Colon (tissue), 2 donors: ENCODE measurements at regions not wholly inside any gene's neighbourhood (a gene's known extent, or its start where the extent isn't known, plus 50 kb on each side); places are given as distances from the start of the nearest gene placed in this dataset.

Source experiments
- FAIRE-seq: peaks from 2 replicates; lab custom pipeline; 2012; peaks lifted over from hg19 to GRCh38; lab: Jason Lieb, UNC
- donor health status: control.
- donor health status: control.

DNA sequence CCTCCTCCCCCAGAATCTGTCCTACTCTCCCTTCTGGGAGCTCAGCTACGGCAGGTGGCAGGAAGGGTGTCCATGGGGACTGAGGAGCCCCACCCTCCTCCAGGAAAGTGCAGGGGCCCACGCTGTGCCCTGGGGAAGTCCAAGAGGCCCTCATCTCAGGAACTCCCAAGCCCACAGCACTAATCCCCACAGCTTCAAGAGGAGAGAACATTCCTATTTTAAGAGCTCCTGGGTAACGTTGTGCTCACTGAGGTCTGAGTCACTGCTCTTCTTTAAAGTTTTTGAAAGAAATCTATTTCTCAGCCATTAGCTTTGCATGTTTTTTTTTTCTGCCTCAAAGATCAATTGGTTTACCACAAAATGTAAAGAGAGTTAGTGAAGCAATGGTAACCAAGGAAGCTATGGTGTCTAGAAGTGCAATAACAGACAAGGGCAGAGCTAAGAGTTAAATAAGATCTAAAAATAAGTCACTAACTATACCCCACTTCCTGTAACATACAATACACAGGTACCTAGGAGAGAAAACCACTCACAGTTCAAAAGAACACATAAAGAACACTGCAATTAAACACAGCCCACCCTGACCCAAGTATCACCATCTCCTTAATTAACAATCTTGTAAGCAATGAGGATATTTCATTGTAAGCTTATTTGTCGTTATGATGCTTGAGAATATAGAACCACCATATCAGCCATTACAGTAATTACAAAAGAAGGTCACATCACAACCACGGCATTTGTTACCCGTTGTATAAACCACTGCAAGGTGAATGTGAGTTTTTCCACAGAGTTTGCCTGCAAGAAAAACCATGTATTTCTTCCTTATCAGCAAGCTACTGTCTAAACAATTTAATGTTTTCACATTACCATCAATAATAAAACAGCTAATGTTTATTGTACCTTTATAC is 382.3 kb upstream of the SLC30A5 start:
- no peak for FAIRE-seq

DNA sequence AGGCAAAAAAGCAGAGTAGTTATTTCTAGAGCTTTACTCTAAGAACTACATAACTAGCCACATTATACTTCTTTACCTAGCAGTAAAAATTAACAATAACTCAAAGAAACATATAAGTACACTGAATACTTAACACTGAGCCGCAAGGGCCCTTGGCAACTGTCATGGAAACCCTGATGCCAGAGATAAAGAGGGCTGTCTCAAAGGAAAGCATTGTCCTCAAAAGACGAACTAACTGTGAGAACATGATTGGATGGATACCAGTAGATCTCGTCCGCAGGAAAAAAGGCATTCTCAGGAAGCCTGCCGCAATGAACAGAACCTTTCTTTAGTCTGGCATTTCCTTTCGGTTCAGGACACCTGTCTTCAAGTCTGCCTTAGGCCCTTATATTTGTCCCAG is 379.0 kb upstream of the SLC30A5 start:
- FAIRE-seq, result no peak

DNA sequence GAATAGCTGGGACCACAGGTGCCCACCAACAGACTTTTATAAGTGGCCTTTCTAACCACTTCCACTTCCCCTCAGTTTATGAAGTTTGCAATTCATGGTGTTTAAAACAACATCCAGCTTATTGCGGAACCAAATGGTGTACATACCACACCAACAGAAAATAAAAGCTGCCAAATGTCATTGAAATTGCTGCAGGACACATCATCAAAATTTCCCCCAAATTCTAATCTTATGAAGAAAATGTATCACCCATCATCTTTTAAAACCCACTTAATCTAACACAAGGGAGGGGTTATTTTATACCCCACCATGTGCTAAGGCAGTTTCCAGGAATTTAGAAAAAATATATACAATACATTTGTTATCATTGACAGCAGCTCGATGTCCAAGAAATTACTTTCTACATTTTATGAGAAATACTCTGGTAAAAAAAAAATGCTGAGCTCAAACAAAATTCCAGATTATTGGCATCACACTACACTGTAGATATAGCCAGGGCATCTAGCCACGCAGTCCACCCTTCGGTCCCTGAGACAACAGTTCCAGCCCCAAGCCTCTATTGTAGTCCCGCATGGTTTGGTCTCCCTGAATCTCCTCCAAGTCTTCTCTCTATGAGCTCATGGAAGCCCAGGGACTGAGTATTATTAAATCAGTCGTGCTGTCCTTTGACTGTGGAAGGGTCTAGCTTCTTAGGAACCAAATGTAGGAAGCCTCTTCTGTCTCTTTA is 372.8 kb upstream of the SLC30A5 start:
- no peak for FAIRE-seq

DNA sequence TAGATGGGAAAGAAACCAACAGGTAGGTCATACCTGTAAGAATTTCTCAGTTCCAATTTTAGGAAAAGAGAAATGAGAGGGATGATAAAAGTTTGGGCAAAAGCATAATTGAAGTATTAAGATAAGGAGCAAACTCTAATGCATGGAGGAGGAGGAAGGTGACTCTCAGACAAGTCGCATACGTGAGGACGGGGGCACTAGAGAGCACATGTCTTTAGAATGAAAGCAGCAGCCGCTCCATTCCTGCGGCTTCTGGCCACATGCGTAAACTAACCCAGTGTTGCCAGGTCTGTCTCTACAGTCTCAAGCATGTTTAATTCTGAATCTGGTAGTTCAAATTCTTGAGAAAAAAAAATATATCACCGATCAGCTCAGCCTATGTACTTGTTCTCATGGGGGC is 371.5 kb upstream of the SLC30A5 start:
- no peak for FAIRE-seq

DNA sequence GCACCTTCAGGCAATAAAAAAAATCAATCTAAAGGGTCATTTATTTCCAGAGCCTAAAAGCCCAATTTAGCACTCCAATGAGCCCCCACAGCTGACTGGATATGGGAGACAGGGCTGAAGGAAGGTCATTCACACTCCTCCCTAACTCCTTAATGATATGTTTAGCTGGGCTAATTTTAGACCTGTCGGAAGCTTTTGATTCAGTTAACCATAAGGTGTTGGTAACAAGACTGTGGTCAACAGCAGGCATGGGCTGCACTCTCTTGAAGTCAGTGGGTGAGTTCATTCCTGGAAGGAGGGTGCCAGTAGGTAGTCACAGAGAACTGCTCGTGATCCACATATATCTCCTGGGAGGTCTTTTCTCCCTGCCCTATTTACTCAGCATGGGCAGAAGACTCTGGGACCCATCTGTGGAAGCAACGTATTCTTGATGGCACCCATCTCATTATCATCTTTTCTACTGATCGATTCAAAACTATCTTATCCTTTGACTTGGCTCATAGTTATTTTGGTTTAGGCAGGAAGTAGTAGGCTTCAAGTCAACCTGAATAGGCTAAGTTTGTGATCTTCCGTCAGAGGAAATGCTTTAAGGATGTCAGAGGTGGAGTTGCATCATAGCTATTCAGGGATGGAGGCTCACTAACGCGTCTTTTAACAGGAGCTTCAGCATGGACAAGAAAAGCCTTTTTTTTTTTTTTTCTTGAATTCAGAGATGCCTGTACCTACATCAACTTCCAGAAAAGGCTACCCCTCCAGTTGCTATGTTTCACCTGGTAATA is 367.7 kb upstream of the SLC30A5 start:
- FAIRE-seq, result no peak

DNA sequence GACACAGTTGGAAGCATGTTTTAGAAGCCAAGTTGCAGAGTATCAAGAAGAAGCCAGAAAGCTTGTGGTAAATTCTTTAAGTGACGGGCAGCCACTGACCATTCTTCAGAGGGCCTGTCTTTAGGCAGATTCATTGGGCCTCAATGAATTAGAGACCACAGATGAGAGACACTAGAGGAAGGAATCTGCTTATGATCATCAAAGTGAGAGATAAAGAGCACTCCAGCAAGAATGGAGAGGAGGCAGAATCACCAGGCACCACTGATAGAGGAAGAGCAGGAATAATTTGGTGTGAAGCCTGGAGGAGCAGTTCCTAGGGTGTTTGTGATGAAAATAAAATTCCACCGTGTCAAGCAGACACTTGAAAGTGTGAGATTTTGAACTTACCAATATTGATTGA is 365.9 kb upstream of the SLC30A5 start:
- FAIRE-seq, result no peak

DNA sequence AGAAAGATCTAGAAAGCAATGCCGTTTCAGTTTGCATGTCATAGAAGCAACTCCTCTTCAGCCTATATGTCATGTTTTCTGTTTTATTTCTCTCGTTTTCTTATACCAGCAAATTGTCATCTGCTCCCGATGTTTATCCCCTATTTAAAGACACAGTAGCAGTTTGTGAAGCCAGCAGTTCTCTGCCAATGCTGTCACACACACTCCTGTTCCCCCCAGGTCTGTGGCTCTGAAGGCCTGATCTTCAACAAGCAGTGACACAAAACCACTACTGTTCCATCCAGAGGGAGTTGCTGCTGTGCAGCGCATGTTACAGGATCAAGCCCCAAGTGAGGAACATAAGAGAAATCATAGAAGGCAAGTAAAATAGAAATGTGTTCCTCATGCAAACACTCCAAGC is 364.1 kb upstream of the SLC30A5 start:
- FAIRE-seq, result no peak

DNA sequence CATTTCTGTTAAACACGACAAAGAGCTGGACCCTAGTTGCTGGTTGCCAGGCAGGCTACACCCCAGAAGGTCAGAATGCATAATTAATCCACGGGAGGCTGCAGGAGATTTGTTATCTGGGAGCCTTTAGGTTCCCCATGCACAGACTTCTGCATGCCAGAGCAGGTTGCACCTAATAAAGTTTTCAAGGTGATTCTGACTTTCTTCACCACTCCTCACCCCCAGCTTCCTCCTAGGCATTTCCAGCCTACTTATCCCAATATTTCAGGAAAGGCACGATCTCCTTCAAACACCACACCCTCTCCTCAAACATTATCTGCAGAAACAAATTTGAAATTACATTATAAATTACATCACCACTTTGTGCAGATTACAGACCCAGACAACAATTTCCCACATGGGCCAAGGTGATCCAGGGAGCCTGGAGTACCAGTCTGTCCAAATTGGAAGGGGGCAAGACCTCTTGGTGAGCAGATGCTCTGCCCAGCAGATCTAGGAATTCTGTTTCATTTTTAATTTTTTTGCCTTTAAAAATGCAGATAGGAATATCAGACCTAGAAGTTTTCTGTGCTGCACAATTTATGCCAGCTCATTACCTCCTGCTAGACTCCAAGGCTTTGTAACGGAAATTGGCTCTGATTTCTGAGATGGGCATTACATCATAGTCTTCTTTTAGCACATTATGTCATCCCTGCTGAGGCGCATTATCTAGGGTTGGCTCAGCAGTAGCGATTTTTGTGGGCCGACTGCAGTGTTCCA is 363.4 kb upstream of the SLC30A5 start:
- no peak for FAIRE-seq

DNA sequence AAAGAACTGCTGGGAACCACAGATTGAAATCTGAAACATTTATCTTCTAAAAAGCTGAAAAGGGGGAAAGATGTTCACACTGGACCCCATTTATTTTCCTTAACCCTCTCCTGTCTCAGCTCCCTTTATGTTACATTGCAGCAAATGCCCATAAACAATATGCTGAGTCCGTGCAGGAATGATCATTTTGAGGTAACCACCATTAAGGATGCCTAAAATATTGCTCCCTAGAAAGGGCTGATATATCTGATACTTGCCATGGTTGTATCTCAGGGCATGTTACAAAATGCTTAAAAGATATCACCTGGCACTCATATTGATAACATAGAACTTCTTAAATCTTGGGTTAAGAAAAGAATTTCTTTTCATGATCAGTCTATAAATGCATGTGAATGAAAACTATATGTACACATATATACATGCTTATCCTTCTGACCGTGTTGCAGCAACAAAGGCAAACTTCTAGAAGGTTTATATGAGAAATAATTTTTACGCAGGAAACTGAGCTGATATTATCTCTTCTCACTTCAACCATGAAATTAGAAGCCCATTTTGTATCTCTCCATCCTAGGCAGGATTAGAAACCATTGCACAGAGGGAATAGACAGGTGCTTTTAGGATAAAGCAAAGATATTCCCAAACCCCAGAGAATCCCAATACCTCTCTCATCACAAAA is 362.7 kb upstream of the SLC30A5 start:
- FAIRE-seq, result no peak

DNA sequence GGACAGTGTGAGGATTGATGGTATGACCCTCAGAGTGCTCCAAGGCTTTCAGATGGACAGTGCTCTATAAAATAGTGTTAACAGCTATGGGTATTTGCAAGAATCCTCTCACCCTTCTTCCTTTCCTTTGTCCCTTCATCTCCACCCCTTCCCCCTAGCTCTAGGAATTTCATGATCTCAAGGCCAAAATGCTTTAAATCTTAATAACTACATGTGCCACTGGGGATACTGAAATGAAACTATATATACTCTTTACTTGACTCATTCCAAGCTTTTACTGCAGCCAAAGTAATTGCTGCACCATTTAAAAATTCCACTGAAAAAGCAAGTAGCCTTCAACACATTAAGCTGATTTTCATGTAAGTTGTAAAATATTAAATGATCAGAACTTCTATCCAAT is 361.6 kb upstream of the SLC30A5 start:
- no peak for FAIRE-seq

DNA sequence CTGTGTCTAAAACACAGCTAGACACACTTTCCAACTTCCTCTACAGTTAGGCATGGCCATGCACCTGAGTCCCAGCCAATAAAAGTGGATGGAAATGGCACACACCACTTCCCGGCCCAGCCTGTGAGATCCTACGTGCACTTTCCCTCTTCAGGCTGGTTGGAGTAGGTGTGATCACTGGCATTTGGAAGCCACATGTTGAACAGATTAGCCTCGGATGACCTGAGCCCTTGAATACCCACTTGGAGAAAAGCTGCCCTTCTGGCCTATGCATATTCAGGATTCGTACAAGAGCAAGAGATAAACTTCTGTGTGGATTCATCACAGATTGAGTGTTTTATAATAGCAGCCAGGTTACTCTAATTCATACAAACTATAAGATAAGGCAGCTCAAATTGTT is 359.0 kb upstream of the SLC30A5 start:
- no peak for FAIRE-seq

DNA sequence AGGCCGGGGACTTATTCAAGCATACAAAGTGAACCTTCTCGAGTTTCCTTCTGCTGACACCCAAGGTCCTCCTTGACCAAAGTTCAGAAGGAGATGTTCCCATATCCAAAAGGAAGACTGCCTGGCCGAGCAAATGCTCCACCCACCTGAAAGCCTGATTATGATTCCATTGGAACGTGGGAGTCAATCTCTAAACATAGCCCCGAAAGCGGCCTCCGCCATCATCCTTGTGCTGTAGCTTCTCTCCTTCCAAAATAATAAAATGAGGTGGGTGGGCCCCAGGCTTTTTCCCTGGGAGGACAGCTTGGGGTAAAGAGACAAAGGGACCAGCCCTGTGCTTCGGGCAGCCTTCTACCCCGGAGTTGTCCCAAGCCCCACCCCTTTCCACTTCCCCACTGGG is 355.6 kb upstream of the SLC30A5 start:
- FAIRE-seq, result no peak

DNA sequence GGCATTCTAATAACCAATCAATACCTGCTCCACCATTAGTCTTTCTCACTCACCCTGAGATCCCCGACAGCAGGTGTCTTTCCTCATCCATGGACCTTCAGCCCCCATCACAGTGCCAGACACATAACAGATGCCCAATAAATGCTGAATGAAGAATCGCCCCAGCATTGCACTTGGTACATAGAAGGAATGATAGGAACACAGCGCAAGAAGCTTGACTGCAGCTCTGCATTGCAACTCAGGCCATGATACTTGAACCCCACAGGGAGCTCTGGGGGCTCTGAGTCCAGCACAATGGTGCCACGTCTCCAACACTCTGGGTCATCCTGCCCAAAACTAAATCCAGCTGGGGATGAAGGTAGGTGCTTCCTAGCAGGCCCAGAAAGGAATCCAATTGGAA is 355.0 kb upstream of the SLC30A5 start:
- no peak for FAIRE-seq

DNA sequence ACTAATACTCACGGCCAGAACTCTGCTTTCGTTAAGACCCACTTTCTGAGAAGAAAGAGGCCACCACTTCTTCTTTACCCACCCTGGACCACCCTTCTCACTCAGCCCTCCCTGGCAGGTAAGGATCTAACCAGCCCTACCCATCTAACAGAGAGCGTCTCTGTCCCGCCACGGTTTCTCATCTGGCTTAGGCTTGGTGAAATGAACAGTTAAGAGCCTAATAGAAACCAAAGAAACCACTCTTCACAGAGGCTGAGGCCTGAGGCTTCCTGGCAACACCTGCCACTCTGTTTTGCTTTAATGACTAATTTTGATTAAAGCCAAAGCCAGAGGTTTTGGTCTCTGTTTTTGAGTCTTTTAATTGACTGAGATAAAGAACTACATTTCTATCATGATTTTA is 354.1 kb upstream of the SLC30A5 start:
- FAIRE-seq, result no peak

DNA sequence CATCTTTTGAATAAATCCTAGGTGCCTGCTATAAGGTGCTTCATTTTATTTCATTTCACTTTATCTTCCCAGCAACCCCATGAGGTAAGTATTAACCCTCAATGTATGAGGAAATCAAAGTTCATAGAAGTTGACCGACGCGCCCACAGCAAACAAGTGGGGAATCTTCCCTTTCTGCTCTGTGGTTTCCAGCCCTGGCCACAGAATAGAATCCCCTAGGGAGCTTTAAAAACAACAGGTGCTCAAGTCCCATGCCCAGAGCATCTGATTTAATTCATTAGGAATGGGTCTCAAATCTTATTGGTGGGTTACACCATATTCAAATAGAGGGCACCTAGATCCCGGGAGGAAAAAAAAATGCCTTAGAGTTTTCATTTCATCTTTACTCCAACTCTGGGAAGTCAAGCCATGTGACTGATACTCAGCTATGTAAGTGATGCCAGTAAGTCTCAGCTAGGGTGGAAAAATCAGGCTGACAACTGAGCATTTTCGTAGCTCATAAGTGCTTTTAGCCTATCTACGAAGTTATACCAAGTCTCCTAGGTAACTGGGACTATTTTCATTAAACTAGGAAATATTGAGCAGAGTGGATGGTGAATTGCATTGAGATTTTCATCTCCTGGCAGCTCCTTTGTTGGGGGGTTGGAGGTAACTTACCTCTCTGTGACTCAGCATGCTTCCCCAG is 353.4 kb upstream of the SLC30A5 start:
- FAIRE-seq, result no peak

DNA sequence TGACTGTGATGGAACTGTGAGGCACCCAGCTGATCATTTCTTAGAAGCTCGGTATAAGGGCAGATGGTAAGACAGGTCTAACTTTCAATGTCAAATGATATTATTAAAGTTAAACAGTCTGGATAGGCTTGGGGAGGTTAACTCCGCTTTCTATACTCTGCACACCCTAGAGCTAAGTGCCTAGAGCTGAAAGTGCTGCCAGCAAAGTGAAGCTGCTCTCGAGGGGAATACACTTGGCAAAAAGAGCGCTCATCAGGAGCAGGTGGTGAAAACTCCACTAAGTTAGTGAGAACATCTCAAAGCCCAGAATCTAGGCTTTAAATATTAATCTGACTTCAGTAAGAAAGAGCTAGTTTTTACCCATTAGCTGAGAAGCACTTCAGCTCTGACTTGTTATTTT is 349.6 kb upstream of the SLC30A5 start:
- FAIRE-seq, result no peak

DNA sequence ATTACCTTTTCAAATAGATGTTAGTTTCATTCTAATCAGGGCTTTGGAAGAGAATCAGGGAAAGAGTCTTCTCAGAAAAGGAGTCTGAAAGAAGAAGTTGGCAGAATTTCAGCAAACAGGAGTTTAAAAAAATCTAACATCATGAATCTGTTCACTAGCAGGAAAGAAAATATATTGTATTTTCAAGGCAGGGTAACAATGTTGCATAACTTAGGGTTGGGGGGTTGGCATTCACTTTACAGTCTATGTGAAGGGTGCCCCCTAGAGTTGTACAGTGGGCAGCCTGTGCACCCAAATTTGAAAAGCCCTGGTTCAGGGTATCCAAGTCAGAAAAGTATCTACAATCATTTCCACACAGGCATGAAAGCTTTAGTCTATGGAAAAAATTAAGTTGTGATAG is 348.4 kb upstream of the SLC30A5 start:
- FAIRE-seq, result no peak

DNA sequence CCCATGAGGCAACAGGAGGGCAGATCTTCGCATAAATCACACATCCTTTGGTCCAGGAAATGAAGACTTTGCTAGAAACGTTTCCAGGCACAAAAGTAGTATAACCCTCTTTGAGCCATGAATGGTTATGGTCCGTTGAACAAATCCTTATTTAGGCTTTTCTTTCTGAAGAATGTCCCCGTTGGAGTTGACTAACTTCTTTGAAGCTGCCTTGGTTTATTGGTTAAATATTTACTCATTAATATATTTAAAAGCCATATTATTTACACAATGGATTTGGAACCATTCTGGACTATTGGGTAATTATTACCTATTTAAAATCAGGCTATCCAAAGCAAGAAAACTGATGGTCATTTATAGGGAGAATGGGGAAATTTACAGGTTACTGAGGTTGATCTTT is 347.6 kb upstream of the SLC30A5 start:
- no peak for FAIRE-seq

DNA sequence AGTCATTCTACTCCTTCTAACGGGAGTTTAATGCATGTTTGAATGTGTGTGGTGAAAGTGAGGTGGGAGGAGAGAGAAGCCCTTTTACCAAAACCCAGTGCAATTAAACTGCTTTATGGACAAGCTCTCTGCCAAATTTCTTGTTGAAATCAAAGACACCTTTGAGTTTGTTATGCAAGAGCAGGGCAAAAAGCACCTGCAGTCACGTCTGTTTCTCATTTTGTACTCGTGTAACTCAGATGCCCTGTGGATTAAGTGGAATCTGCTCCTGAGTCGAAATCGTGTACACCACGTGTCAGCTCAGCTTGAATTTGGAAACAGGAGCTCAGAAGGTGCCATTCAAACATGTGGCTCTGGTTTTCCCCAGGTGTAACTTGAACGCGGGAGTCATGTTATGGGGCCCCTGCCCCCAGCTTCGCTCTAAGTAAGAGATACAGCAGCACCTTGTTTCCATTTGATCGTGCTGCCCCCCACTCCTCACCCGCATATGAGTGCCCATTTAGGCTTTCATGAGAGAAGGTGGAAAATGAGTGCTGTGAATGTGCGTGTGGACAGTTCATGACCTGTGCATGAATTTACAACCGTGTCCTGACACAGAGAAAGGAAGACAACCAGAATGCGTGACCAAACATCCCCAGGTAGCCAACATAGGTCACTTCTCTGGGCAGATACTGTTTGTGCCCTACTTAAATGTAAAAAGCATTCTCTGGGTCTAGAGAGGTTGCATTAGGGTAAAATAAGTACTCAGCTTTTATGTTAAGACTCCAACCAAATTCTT is 347.0 kb upstream of the SLC30A5 start:
- no peak for FAIRE-seq

DNA sequence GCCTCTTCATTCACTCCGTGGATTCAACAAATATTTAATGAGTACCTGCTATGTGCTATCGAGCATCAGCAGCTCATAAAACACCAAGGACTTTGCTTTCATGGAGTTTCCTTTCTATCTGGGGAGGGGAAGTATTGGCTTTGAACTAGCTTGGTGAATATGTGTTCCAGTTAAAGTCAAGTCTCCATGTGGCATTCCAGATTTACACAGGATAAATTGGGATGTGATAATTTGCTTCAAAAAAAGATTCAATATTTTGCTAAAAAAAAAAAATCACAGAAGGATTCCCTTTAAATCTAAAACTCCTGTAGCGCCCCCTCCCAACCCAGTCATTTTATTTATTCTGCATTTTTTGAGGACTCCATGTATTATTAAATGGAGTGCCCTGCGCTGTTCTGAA is 346.3 kb upstream of the SLC30A5 start:
- no peak for FAIRE-seq
